Skeletal muscle satellite cell (primary cell): ENCODE measurements at regions not wholly inside any gene's neighbourhood (a gene's known extent, or its start where the extent isn't known, plus 50 kb on each side); places are given as distances from the start of the nearest gene placed in this dataset.

ENCODE experiments used
- H3K27me3 ChIP-seq: 2 replicates; pipeline ENCODE4 v1.7.0; 2013; ENCODE audit warnings: low read length; ENCODE audit not compliant: control insufficient read depth, insufficient read depth
- H3K36me3 ChIP-seq: 2 replicates; pipeline ENCODE4 v1.7.0; 2013; ENCODE audit warnings: mild to moderate bottlenecking, control low read depth, low read length; ENCODE audit not compliant: insufficient read depth
- H3K4me1 ChIP-seq: 2 replicates; pipeline ENCODE4 v1.7.0; 2013; ENCODE audit warnings: low read length; ENCODE audit not compliant: control insufficient read depth, insufficient read depth
- H3K4me2 ChIP-seq: 2 replicates; pipeline ENCODE4 v1.7.0; 2013; ENCODE audit warnings: mild to moderate bottlenecking, low read length
- H3K4me3 ChIP-seq: 2 replicates; pipeline ENCODE4 v1.7.0; 2013; ENCODE audit warnings: low read length
- H3K9ac ChIP-seq: 2 replicates; pipeline ENCODE4 v1.7.0; 2013; ENCODE audit warnings: mild to moderate bottlenecking, low read depth, low read length, moderate library complexity
- H3K9me3 ChIP-seq: replicated peaks from 2 replicates; pipeline ENCODE4 v1.7.0; 2013; ENCODE audit warnings: mild to moderate bottlenecking, control low read depth, low read length

DNA sequence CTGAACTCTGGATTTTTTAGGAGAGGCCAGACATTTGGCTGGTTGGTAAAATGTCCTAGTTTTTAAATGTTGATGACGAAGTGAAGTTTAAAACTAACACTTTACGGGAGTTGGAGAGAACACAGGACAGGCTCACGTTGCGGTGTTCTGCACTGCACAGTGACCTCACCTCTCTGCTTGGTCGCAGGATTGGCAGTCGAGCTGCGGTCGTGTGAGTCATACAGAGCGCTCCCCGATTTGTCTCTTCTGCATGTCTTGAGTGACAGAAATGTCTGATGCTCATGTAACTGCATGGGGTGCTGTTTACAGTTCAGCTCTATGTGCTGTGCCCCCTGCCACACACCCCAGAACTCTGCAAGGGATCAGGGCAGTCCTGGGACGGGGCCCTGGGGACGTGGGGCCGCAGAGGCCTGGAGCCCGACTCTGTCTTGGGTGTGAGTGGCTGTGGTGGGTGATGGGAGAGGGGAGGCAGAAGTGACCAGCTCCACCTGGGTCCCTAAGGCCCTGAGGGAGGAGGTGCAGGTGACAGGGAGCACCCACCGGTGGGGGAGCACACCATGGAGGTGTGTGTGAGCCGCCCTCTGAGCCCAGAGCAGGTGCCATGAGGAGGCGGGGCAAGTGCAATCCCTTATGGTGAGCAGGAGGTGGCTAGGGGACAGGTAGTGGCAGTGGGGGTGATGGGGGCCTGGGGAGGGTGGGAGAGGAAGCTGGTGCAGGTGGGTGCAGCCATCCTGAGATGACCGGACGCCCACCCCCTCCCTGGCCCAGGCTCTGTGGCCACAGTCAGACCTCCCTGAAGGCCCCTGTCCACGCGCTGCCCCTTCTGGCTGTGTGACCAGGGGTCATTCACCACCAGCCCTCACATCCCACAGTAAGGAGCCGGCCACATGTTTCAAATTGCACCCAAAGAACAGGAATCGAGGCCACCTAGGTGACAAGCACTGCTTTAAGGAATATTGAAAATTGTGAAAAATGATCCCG is 77.9 kb upstream of the ADRA2C start:
- Histone ChIP-seq H3K9ac (no peak overlapping the region), H3K9me3 (no peaks in the 10 kb centered on the region), H3K4me1 (no peaks in the 10 kb centered on the region), H3K4me3 (no peak overlapping the region), H3K36me3 (no peaks in the 10 kb centered on the region), H3K4me2 (no peak overlapping the region), H3K27me3 (peaks cover 8% of the 10 kb centered on the region)

DNA sequence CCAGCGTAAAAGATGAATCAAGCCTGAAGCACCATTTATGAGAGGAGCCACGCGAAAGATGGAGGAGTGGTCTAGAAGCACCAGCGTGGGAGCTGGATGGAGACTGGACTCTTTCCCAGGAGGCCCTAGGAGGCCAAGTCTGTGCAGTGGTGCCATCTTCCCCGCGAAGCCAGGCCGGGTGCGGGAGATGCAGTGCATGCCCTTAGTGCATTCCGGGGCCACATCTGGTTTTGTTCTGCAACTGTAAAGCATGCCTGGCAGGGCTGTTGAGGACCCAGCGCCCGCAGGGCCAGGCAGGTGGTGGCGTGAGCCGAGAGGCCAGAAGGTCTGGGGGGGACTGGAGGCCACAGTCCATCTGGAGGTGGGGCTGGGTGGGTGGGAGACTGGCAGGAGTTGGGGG is 78.6 kb upstream of the ADRA2C start:
- Histone ChIP-seq H3K4me1 (no peaks in the 10 kb centered on the region), H3K36me3 (no peaks in the 10 kb centered on the region), H3K27me3 (peaks cover 3% of the 10 kb centered on the region), H3K4me3 (no peak overlapping the region), H3K9me3 (no peaks in the 10 kb centered on the region), H3K9ac (no peak overlapping the region), H3K4me2 (no peak overlapping the region)

DNA sequence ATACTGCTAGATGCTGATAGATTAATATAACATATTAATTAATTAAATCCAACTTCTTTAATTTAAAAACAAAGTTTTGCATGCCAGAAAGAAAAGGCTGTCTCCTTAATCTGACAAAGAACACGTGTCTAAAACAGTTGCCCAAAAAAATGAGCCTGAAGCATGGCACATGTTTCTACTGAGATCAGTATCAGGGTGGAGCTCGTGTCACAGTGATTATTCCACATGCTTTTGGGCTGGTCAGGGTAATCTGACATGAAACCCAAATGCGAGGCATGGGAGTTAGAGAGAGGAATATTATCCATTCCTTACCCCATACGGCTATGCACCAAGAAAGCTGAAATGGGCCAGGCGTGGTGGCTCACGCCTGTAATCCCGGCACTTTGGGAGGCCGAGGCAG is 79.4 kb upstream of the ADRA2C start:
- Histone ChIP-seq H3K4me1 (no peaks in the 10 kb centered on the region), H3K4me2 (no peak overlapping the region), H3K27me3 (peaks cover 3% of the 10 kb centered on the region), H3K9ac (no peak overlapping the region), H3K4me3 (no peak overlapping the region), H3K9me3 (no peaks in the 10 kb centered on the region), H3K36me3 (no peaks in the 10 kb centered on the region)

DNA sequence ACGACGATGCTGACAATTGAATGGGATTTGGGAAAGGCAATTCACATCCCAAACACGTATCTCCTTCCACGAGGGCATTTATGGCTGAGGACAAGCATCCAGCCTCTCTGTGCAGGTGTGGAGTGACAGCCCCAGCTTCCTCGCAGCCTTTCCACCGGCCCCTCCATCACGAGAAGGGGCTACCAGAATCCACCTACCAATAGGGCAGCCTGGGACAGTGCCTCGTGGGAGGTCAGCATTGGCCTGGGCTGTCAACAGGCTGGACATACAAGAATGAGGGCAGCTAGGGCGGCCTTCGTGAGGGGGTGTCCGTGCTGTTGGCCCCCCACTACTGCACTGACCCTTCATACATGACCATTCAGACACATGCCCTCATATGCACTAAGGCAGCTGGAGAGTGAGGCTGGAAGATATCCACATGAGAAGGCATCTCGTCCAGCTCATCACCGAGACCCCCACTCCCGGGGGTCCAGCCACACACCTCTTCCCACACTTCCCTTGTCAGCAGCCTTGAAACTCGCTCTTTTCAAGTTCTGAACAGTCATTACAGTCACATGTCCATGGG is 81.0 kb upstream of the ADRA2C start:
- Histone ChIP-seq H3K4me2 (no peak overlapping the region), H3K4me1 (no peaks in the 10 kb centered on the region), H3K9me3 (no peaks in the 10 kb centered on the region), H3K4me3 (no peak overlapping the region), H3K9ac (no peak overlapping the region), H3K27me3 (peaks cover 6% of the 10 kb centered on the region), H3K36me3 (no peaks in the 10 kb centered on the region)

DNA sequence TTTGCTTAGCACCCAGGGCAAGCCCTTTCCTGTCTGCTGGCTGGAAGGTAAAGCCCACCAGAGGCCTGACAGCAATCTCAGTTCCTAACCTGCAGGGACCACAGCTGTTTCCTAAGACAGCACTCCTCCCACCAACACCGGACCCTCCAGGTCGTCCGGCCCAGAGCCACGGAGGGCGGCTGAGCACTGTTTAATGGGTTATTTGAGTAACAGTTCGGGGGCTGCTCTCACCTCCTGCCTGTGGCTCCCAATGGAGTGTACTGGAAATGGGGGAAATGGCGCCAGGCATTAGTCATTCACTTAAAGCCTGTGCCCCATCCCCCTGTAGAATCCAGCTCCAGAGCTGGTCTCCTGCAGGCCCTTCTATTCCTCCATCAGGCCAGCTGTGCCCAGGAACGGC is 81.6 kb upstream of the ADRA2C start:
- Histone ChIP-seq H3K4me3 (no peak overlapping the region), H3K27me3 (peaks cover 6% of the 10 kb centered on the region), H3K9me3 (no peaks in the 10 kb centered on the region), H3K4me1 (peaks cover 3% of the 10 kb centered on the region), H3K36me3 (no peaks in the 10 kb centered on the region), H3K9ac (no peak overlapping the region), H3K4me2 (no peak overlapping the region)

DNA sequence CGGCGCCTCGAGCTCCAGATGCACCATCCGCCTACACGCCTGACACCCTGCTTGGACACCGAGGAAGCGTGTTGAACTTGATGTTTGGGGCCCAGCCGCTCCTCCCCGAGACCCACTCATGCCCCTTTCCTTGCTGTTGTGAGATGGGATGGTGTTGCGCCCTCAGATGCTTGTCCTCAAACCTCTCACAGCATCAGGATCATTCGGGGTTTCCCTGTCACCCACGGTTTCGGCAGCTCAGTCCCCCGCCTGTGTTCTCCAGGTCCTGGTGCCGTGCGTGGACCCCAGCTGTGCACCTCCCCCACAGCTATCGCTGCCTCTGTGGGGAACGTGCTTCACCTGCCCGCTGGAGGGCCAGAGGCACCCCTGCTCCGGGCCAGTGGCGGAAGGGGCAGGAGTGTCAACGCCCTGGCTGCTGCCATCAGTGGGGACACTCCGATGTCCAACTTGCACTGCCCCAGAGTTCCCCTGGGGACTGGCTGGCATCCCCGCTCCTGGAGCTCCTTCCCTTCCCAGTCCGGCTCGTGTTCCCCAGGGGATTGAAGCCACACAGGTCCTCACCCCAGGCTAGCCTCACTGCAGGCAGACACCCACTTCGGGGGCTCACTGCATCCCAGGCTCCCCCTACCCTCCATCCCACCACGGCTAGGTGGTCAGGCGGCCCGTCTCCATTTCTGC is 82.3 kb upstream of the ADRA2C start:
- peaks cover 3% of the 10 kb centered on the region for H3K4me1 ChIP-seq
- no peak overlapping the region for H3K4me3 ChIP-seq
- no peak overlapping the region for H3K9ac ChIP-seq
- peaks cover 11% of the 10 kb centered on the region for H3K27me3 ChIP-seq
- H3K36me3 ChIP-seq: no peaks in the 10 kb centered on the region
- H3K4me2 ChIP-seq: no peak overlapping the region
- H3K9me3 ChIP-seq: no peaks in the 10 kb centered on the region

DNA sequence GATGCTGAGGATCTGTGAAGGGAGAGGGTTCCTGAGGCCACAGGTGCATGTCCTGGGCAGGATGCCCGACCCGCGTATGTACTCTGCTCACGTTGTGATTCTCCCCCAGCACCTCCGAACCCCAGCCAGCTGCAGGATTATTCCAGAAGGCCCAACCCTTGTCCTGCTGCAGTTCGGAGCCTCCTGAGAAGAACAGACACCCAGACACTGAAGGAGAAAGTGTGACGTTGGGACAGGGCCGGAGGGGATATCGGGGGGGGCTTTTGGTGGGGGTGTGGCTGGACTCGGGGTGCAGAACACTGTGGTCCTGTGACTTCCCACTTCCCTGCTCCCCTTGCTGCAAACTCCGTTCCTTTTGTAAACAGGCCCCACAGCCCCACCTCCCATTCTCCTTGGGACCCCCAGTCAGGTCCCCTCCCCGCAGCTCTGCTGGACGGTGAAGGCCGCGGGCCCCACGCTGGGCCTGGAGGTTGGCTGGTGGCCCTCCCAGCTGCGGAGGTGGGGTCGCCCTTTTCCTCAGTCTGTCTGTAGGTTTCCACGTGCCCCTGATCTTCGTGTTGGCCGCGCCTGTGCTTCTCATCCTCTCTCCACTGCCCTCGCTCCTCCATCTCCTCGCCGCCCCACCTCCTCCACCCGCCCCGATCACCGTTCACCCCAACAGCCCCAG is 83.0 kb upstream of the ADRA2C start:
- peaks cover 11% of the 10 kb centered on the region for H3K27me3 ChIP-seq
- H3K36me3 ChIP-seq: no peaks in the 10 kb centered on the region
- no peaks in the 10 kb centered on the region for H3K9me3 ChIP-seq
- H3K9ac ChIP-seq: no peak overlapping the region
- H3K4me1 ChIP-seq: peaks cover 3% of the 10 kb centered on the region
- no peak overlapping the region for H3K4me3 ChIP-seq
- H3K4me2 ChIP-seq: no peak overlapping the region

DNA sequence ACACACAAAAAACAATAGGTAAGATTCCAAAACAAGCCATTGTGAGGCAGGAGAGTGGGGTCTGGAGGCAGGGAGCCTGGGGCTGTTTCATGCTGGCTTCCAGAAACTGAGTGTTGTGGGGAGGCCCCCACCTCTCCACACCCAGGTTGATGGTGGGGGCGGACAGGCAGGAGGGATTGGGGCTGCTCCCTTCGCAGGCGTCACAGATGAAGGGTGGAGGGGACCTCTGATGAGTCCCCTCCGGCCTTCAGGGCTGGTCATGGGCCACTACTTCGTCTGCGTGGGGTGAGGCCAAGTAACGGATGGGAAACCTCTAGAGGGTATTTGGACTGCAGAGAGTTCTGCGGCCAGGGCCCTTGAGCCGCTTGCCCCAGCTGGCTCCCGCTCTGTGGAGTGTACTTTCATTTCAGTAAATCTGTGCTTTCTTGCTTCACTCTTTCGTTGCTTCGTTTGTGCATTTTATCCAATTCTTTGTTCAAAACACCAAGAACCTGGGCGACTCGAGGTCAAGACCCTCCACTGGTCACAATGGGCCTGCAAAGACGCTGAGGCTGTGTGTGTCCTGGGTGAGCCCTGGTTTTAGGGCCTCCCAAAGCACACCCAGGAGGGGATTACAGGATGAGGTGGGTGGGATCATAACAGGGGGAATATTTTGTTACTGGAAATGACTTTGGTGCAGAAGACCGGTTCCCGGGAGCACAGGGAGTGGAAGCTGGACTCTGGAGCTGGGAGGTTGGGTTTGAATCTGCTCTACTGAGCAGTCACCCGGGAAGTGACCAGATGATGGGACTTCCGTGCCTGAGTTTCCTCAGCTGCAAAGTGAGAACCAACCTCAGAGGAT is 83.7 kb upstream of the ADRA2C start:
- H3K36me3 ChIP-seq: no peaks in the 10 kb centered on the region
- no peak overlapping the region for H3K4me2 ChIP-seq
- no peak overlapping the region for H3K9ac ChIP-seq
- H3K4me3 ChIP-seq: no peak overlapping the region
- H3K9me3 ChIP-seq: no peaks in the 10 kb centered on the region
- peaks cover 3% of the 10 kb centered on the region for H3K4me1 ChIP-seq
- H3K27me3 ChIP-seq: peaks cover 13% of the 10 kb centered on the region

DNA sequence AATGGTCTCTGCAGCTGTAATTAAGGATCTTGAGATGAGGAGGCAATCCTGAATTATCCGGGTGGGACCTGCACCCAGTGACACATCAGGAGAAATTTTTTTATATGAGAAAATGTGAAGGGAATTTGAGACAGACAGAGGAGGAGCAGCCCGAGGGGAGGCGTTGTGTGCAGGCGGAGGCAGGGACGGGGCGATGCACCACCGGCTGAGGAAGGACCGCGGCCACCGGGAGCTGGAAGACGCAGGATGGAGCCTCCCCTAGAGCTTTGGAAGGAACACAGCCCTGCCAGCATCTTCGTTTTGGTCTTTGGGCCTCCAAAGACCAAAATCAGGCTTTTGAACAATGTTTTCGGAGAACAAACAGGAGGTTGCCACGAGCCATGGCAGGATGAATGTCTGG is 85.0 kb upstream of the ADRA2C start:
- Histone ChIP-seq H3K27me3 (peaks cover 24% of the 10 kb centered on the region), H3K9me3 (no peaks in the 10 kb centered on the region), H3K4me1 (peaks cover 3% of the 10 kb centered on the region), H3K36me3 (no peaks in the 10 kb centered on the region), H3K4me2 (no peak overlapping the region), H3K9ac (no peak overlapping the region), H3K4me3 (no peak overlapping the region)

DNA sequence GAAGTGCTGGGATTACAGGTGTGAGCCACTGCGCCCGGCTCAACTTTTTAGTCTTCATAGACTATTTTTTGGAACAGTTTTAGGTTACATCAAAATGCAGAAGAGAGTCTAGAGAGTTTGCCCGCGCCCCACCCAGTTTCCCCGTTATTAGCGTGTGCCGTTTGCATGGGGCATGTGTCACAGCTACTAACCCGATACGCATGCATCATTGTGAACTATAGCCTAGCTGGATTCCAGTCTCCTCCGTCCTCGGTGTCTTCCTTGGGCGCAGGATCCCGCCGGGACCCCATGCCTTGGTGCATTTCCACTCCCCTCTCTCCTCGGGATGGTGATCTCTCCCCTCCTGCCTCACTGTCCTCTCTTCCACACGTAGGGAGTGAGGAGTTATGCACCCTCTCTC is 85.5 kb upstream of the ADRA2C start:
- H3K4me2 ChIP-seq: no peak overlapping the region
- no peaks in the 10 kb centered on the region for H3K9me3 ChIP-seq
- H3K36me3 ChIP-seq: no peaks in the 10 kb centered on the region
- H3K4me3 ChIP-seq: no peak overlapping the region
- peaks cover 25% of the 10 kb centered on the region for H3K27me3 ChIP-seq
- H3K9ac ChIP-seq: no peak overlapping the region
- H3K4me1 ChIP-seq: peaks cover 3% of the 10 kb centered on the region
